ENCODE measurements at regions not wholly inside any gene's neighbourhood (a gene's known extent, or its start where the extent isn't known, plus 50 kb on each side); places are given as distances from the start of the nearest gene placed in this dataset.

- Histone ChIP-seq H2AFZ (ENCODE audit: low read depth) (no peak overlapping the region), H3K79me2 (ENCODE audit: insufficient read depth) (no peaks in the 10 kb centered on the region), H3K36me3 (replicated peaks in 1 of 2; ENCODE audit: control insufficient read depth in 1 of 2, insufficient read depth in 2 of 2, low read length in 1 of 2) (no peaks in the 10 kb centered on the region), H3K9ac (no peak overlapping the region), H3K27me3 (ENCODE audit: insufficient read depth) (no peaks in the 10 kb centered on the region), H3K4me2 (no peak overlapping the region), H3K4me1 (ENCODE audit: control insufficient read depth in 1 of 2, insufficient read depth in 2 of 2, low read depth in 1 of 2, low read length in 1 of 2) (peaks cover 14 to 18% of the 10 kb centered on the region in 2 experiments; a peak in 3 of 4 replicates), H3K27ac (ENCODE audit: low read depth in 2 of 2, low read length in 1 of 2) (no peak overlapping the region), H3K9me3 (no peaks in the 10 kb centered on the region), H3F3A (replicated peaks; ENCODE audit: insufficient read depth) (peaks cover 8% of the 10 kb centered on the region), H3K9me2 (no peaks in the 10 kb centered on the region), H3K4me3 (ENCODE audit: low read depth in 2 of 2, low read length in 1 of 2) (no peak overlapping the region), H4K20me1 (ENCODE audit: insufficient read depth) (no peaks in the 10 kb centered on the region)
- ChIA-PET POLR2A (no interaction called here), CTCF (no interaction called here)
- no peak for DNase-seq
- WGBS (ENCODE audit: low lambda C conversion rate) = 95% methylated on average over 1 of the region's 1 CpG
- TF ChIP-seq SMC3 (IDR thresholded peaks at IDR 0.05; ENCODE audit: low read depth, low read length) (no peak), NFIC (IDR thresholded peaks at IDR 0.05; ENCODE audit: borderline replicate concordance) (no peak), EZH2phosphoT487 (IDR thresholded peaks at IDR 0.05; ENCODE audit: borderline replicate concordance, low read depth) (no peak), GABPA (IDR thresholded peaks at IDR 0.05; ENCODE audit: low read depth) (no peak), POLR2AphosphoS5 (IDR thresholded peaks at IDR 0.05; ENCODE audit: low read depth, low read length) (no peak), EP300 (IDR thresholded peaks at IDR 0.05; ENCODE audit: borderline replicate concordance in 1 of 2, low read depth in 1 of 2, low read length in 1 of 2) (no peak), JUND (IDR thresholded peaks at IDR 0.05) (no peak), IRF3 (IDR thresholded peaks at IDR 0.05; ENCODE audit: low read depth, low read length) (no peak), RAD21 (IDR thresholded peaks at IDR 0.05; ENCODE audit: low read length) (no peak), NRF1 (IDR thresholded peaks at IDR 0.05; ENCODE audit: low read depth, low read length) (no peak), FOXM1 (IDR thresholded peaks at IDR 0.05; ENCODE audit: low read depth) (no peak), TAF1 (IDR thresholded peaks at IDR 0.05; ENCODE audit: borderline replicate concordance, low read depth, low read length) (no peak), PBX3 (IDR thresholded peaks at IDR 0.05) (no peak), YY1 (IDR thresholded peaks at IDR 0.05; ENCODE audit: low read depth) (no peak), RCOR1 (IDR thresholded peaks at IDR 0.05; ENCODE audit: low read length) (no peak)
- TF ChIP-seq, protein P1, sequence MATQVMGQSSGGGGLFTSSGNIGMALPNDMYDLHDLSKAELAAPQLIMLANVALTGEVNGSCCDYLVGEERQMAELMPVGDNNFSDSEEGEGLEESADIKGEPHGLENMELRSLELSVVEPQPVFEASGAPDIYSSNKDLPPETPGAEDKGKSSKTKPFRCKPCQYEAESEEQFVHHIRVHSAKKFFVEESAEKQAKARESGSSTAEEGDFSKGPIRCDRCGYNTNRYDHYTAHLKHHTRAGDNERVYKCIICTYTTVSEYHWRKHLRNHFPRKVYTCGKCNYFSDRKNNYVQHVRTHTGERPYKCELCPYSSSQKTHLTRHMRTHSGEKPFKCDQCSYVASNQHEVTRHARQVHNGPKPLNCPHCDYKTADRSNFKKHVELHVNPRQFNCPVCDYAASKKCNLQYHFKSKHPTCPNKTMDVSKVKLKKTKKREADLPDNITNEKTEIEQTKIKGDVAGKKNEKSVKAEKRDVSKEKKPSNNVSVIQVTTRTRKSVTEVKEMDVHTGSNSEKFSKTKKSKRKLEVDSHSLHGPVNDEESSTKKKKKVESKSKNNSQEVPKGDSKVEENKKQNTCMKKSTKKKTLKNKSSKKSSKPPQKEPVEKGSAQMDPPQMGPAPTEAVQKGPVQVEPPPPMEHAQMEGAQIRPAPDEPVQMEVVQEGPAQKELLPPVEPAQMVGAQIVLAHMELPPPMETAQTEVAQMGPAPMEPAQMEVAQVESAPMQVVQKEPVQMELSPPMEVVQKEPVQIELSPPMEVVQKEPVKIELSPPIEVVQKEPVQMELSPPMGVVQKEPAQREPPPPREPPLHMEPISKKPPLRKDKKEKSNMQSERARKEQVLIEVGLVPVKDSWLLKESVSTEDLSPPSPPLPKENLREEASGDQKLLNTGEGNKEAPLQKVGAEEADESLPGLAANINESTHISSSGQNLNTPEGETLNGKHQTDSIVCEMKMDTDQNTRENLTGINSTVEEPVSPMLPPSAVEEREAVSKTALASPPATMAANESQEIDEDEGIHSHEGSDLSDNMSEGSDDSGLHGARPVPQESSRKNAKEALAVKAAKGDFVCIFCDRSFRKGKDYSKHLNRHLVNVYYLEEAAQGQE (IDR thresholded peaks at IDR 0.05; ENCODE audit: low read depth, low read length) = no peak
- TF ChIP-seq, protein P2, sequence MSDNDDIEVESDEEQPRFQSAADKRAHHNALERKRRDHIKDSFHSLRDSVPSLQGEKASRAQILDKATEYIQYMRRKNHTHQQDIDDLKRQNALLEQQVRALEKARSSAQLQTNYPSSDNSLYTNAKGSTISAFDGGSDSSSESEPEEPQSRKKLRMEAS (IDR thresholded peaks at IDR 0.05; ENCODE audit: low read depth) = no peak
These were observed 161.8 kb upstream of the KLF7 start for GRCh38 chr2:207327513-207327912.
